GM18498 (cell line): ENCODE measurements at regions not wholly inside any gene's neighbourhood (a gene's known extent, or its start where the extent isn't known, plus 50 kb on each side); places are given as distances from the start of the nearest gene placed in this dataset.

Experiments
- ATAC-seq: cut with Tn5 transposase; IDR thresholded peaks from one replicate; pipeline ENCODE4 v1.9.1; 2021; ENCODE audit warnings: mild to moderate bottlenecking, moderate library complexity; ENCODE audit not compliant: unreplicated experiment

GRCh38 chr4:137468836-137469235, 63.5 kb downstream of the PCDH18 start:
- ATAC-seq = no peak

GRCh38 chr4:137467537-137467936, 64.8 kb downstream of the PCDH18 start:
- no peak for ATAC-seq

- ATAC-seq = no peak
Observed at GRCh38 chr4:137463377-137464003, 68.8 kb downstream of the PCDH18 start.

GRCh38 chr4:137455647-137456321, 76.5 kb downstream of the PCDH18 start:
- ATAC-seq = no peak

- no peak for ATAC-seq
Observed at GRCh38 chr4:137454767-137455166, 77.5 kb downstream of the PCDH18 start.

GRCh38 chr4:137452799-137453198, 79.5 kb downstream of the PCDH18 start:
- no peak for ATAC-seq

- no peak for ATAC-seq
Observed at GRCh38 chr4:137451172-137451825, 81.0 kb downstream of the PCDH18 start.

- ATAC-seq = no peak
Observed at GRCh38 chr4:137448402-137448801, 83.9 kb downstream of the PCDH18 start.

GRCh38 chr4:137446071-137446470, 86.2 kb downstream of the PCDH18 start:
- ATAC-seq = no peak

GRCh38 chr4:137443031-137443800, 89.1 kb downstream of the PCDH18 start:
- ATAC-seq = no peak

- ATAC-seq = no peak
Observed at GRCh38 chr4:137432446-137433311, 99.6 kb downstream of the PCDH18 start.

- no peak for ATAC-seq
Observed at GRCh38 chr4:137430171-137430570, 102.1 kb downstream of the PCDH18 start.

GRCh38 chr4:137427411-137427810, 104.9 kb downstream of the PCDH18 start:
- no peak for ATAC-seq

- no peak for ATAC-seq
Observed at GRCh38 chr4:137425281-137425680, 107.0 kb downstream of the PCDH18 start.

GRCh38 chr4:137422666-137423065, 109.6 kb downstream of the PCDH18 start:
- no peak for ATAC-seq

GRCh38 chr4:137421796-137422195, 110.5 kb downstream of the PCDH18 start:
- no peak for ATAC-seq

GRCh38 chr4:137420901-137421396, 111.3 kb downstream of the PCDH18 start:
- no peak for ATAC-seq

- no peak for ATAC-seq
Observed at GRCh38 chr4:137417676-137418075, 114.6 kb downstream of the PCDH18 start.

- ATAC-seq = no peak
Observed at GRCh38 chr4:137414802-137415201, 117.5 kb downstream of the PCDH18 start.

GRCh38 chr4:137408527-137409177, 123.6 kb downstream of the PCDH18 start:
- ATAC-seq = no peak
